ENCODE measurements at regions not wholly inside any gene's neighbourhood (a gene's known extent, or its start where the extent isn't known, plus 50 kb on each side); places are given as distances from the start of the nearest gene placed in this dataset.

GRCh38 chr11:101723371-101723770 lies 139.6 kb upstream of the TRPC6 start:
- no peak for TF ChIP-seq CTCF (IDR thresholded peaks at IDR 0.05)
- no peak for TF ChIP-seq EZH2 (IDR thresholded peaks at IDR 0.05)
- no peak for TF ChIP-seq EZH2phosphoT487 (IDR thresholded peaks at IDR 0.05)
